Fibroblast of lung (primary cell): ENCODE measurements at regions not wholly inside any gene's neighbourhood (a gene's known extent, or its start where the extent isn't known, plus 50 kb on each side); places are given as distances from the start of the nearest gene placed in this dataset.

ENCODE experiments used
- EZH2 ChIP-seq: IDR thresholded peaks from 2 replicates; pipeline ENCODE4 v1.5.1; 2012; ENCODE audit warnings: low read length, control low read depth, mild to moderate bottlenecking; ENCODE audit errors: missing control alignments
- TF ChIP-seq, protein P1 (sequence below), 2 donors: IDR thresholded peaks in 1 of 2; conservative IDR thresholded peaks in 1 of 2; 1 replicate in 1 of 2; 2 replicates in 1 of 2; pipeline ENCODE4 v1.5.1; 2011 to 2012; ENCODE audit warnings: low read length in 2 of 2, control low read depth in 1 of 2, inconsistent platforms in 1 of 2, low read depth in 1 of 2, mild to moderate bottlenecking in 1 of 2

GRCh38 chr3:22115581-22115980 is 364.6 kb upstream of the ZNF385D start:
- TF ChIP-seq, protein P1, sequence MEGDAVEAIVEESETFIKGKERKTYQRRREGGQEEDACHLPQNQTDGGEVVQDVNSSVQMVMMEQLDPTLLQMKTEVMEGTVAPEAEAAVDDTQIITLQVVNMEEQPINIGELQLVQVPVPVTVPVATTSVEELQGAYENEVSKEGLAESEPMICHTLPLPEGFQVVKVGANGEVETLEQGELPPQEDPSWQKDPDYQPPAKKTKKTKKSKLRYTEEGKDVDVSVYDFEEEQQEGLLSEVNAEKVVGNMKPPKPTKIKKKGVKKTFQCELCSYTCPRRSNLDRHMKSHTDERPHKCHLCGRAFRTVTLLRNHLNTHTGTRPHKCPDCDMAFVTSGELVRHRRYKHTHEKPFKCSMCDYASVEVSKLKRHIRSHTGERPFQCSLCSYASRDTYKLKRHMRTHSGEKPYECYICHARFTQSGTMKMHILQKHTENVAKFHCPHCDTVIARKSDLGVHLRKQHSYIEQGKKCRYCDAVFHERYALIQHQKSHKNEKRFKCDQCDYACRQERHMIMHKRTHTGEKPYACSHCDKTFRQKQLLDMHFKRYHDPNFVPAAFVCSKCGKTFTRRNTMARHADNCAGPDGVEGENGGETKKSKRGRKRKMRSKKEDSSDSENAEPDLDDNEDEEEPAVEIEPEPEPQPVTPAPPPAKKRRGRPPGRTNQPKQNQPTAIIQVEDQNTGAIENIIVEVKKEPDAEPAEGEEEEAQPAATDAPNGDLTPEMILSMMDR (conservative IDR thresholded peaks at IDR 0.05 in 1 of 2, IDR thresholded peaks at IDR 0.05 in 1 of 2; ENCODE audit: low read depth in 1 of 2, low read length in 2 of 2): no peak
- no peak for TF ChIP-seq EZH2
